Suprapubic skin (tissue), 4 donors: ENCODE measurements at regions not wholly inside any gene's neighbourhood (a gene's known extent, or its start where the extent isn't known, plus 50 kb on each side); places are given as distances from the start of the nearest gene placed in this dataset.

Experiments used
- DNase-seq, 2 donors: peaks; one replicate each; pipeline ENCODE4 v3.0.0-alpha.2; 2019; ENCODE audit warnings: low spot score in 2 of 2
- H3K27ac ChIP-seq: fragments of 200-600 bp; sonication (generic); one replicate; pipeline ENCODE4 v1.5.1; 2019
- H3K27me3 ChIP-seq: fragments of 200-600 bp; sonication (generic); one replicate; pipeline ENCODE4 v1.5.1; 2019
- H3K36me3 ChIP-seq: fragments of 200-600 bp; sonication (generic); one replicate; pipeline ENCODE4 v1.5.1; 2019
- H3K4me1 ChIP-seq: fragments of 200-600 bp; sonication (generic); one replicate; pipeline ENCODE4 v1.5.1; 2019
- H3K4me3 ChIP-seq: fragments of 200-600 bp; sonication (generic); one replicate; pipeline ENCODE4 v1.5.1; 2019; ENCODE audit warnings: mild to moderate bottlenecking
- H3K9me3 ChIP-seq: fragments of 200-600 bp; sonication (generic); one replicate; pipeline ENCODE4 v1.5.1; 2019
- CTCF ChIP-seq, 2 donors: fragments of 200-600 bp in 1 of 2; fragments of 450-650 bp in 1 of 2; sonication (generic) in 1 of 2; IDR thresholded peaks; one replicate each; pipeline ENCODE4 v1.5.1; 2016 to 2019; ENCODE audit warnings: antibody characterized with exemption in 2 of 2, mild to moderate bottlenecking in 1 of 2, moderate library complexity in 1 of 2
- EP300 ChIP-seq: sonication (generic); formaldehyde crosslinking; IDR thresholded peaks from one replicate; pipeline ENCODE4 v1.6.1; 2017; ENCODE audit warnings: antibody characterized with exemption
- POLR2A ChIP-seq, 2 donors: fragments of 450-650 bp; IDR thresholded peaks; one replicate each; pipeline ENCODE4 v1.6.1; 2017; ENCODE audit warnings: antibody characterized with exemption in 2 of 2, mild to moderate bottlenecking in 2 of 2, moderate library complexity in 2 of 2
- POLR2AphosphoS5 ChIP-seq, 3 donors: sonication (generic); formaldehyde crosslinking; IDR thresholded peaks; one replicate each; pipeline ENCODE4 v1.6.1; 2017; ENCODE audit warnings: antibody characterized with exemption in 3 of 3
- WGBS: methylation state at CpG from one replicate; pipeline ENCODE4 v1.1.5; 2018; 5-methylcytosine and 5-hydroxymethylcytosine counted together

GRCh38 chr12:14148489-14149270 lies 167.3 kb upstream of the GRIN2B start:
- Histone ChIP-seq H3K9me3 (no peaks in the 10 kb centered on the region), H3K27me3 (no peaks in the 10 kb centered on the region), H3K4me1 (no peaks in the 10 kb centered on the region), H3K4me3 (no peak overlapping the region), H3K36me3 (no peaks in the 10 kb centered on the region), H3K27ac (no peak overlapping the region)
- 37% methylated on average over 6 of the region's 6 CpGs for WGBS
- TF ChIP-seq EP300 (no peak), CTCF (IDR thresholded peaks at IDR 0.05) (no peak)
- no peak for DNase-seq

GRCh38 chr12:14153803-14154202 lies 172.4 kb upstream of the GRIN2B start:
- Histone ChIP-seq H3K36me3 (no peaks in the 10 kb centered on the region), H3K27me3 (no peaks in the 10 kb centered on the region), H3K4me3 (no peak overlapping the region), H3K27ac (no peak overlapping the region), H3K9me3 (no peaks in the 10 kb centered on the region), H3K4me1 (no peaks in the 10 kb centered on the region)
- TF ChIP-seq POLR2AphosphoS5 (IDR thresholded peaks at IDR 0.05) = no peak
- no peak for TF ChIP-seq EP300
- TF ChIP-seq CTCF (IDR thresholded peaks at IDR 0.05) = no peak
- no peak for TF ChIP-seq POLR2A (IDR thresholded peaks at IDR 0.05)
- no peak for DNase-seq
- 56% methylated on average over 1 of the region's 1 CpG for WGBS

- no peak for DNase-seq
- H3K9me3 ChIP-seq = no peaks in the 10 kb centered on the region
- 54% methylated on average over 2 of the region's 2 CpGs for WGBS
- no peaks in the 10 kb centered on the region for H3K4me1 ChIP-seq
- no peak for TF ChIP-seq POLR2AphosphoS5 (IDR thresholded peaks at IDR 0.05)
- TF ChIP-seq CTCF (IDR thresholded peaks at IDR 0.05) = no peak
- no peak for TF ChIP-seq EP300
- TF ChIP-seq POLR2A (IDR thresholded peaks at IDR 0.05) = no peak
- no peaks in the 10 kb centered on the region for H3K36me3 ChIP-seq
- H3K4me3 ChIP-seq = no peak overlapping the region
- H3K27me3 ChIP-seq = no peaks in the 10 kb centered on the region
- H3K27ac ChIP-seq = no peak overlapping the region
Measured at GRCh38 chr12:14156606-14157005, 175.2 kb upstream of the GRIN2B start.

- H3K9me3 ChIP-seq = no peaks in the 10 kb centered on the region
- no peaks in the 10 kb centered on the region for H3K27me3 ChIP-seq
- 81% methylated on average over 3 of the region's 3 CpGs for WGBS
- DNase-seq = no peak
- H3K4me1 ChIP-seq = no peaks in the 10 kb centered on the region
- TF ChIP-seq CTCF (IDR thresholded peaks at IDR 0.05) (no peak), POLR2AphosphoS5 (IDR thresholded peaks at IDR 0.05) (no peak), EP300 (no peak), POLR2A (IDR thresholded peaks at IDR 0.05) (no peak)
- H3K4me3 ChIP-seq = no peak overlapping the region
- H3K36me3 ChIP-seq = no peaks in the 10 kb centered on the region
- no peak overlapping the region for H3K27ac ChIP-seq
Measured at GRCh38 chr12:14157088-14157747, 175.8 kb upstream of the GRIN2B start.

- H3K36me3 ChIP-seq = no peaks in the 10 kb centered on the region
- no peaks in the 10 kb centered on the region for H3K27me3 ChIP-seq
- no peak overlapping the region for H3K4me3 ChIP-seq
- TF ChIP-seq POLR2A (IDR thresholded peaks at IDR 0.05) (no peak), EP300 (no peak), CTCF (IDR thresholded peaks at IDR 0.05) (no peak), POLR2AphosphoS5 (IDR thresholded peaks at IDR 0.05) (no peak)
- no peaks in the 10 kb centered on the region for H3K9me3 ChIP-seq
- 52% methylated on average over 8 of the region's 8 CpGs for WGBS
- H3K27ac ChIP-seq = no peak overlapping the region
- no peak for DNase-seq
- no peaks in the 10 kb centered on the region for H3K4me1 ChIP-seq
Measured at GRCh38 chr12:14164266-14164665, 182.9 kb upstream of the GRIN2B start.
